Hepatocyte (in vitro differentiated cells): ENCODE measurements at regions not wholly inside any gene's neighbourhood (a gene's known extent, or its start where the extent isn't known, plus 50 kb on each side); places are given as distances from the start of the nearest gene placed in this dataset.

Experiments
- EZH2 ChIP-seq: fragments of 200-600 bp; sonication (generic); IDR thresholded peaks from 2 replicates; pipeline ENCODE4 v1.6.1; 2016; ENCODE audit warnings: antibody characterized with exemption, mild to moderate bottlenecking, borderline replicate concordance
- TF ChIP-seq, protein P1 (sequence below): fragments of 200-600 bp; sonication (generic); IDR thresholded peaks from 2 replicates; pipeline ENCODE4 v1.5.1; 2016; ENCODE audit warnings: antibody characterized with exemption, mild to moderate bottlenecking; ENCODE audit not compliant: poor library complexity

DNA sequence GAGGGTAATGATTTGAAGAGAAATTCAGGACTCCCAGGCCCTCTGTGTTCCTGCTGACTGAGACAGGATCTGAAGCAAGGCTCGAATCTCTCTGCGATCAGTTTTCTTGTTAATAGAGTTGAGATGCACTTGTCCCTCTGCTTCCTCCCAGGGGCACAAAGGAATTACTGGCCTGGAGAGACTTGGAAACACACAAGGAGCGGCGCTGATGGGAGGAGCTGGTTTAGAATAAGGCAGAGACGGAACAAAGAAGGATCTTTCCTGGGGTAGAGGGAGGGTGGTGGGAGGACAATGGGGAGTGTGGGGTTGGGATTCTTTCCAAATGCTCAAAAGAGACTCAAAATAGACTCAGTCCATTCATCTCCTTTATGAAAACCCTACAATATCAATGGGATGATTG lies 719.1 kb downstream of the UQCRFS1 start:
- TF ChIP-seq, protein P1, sequence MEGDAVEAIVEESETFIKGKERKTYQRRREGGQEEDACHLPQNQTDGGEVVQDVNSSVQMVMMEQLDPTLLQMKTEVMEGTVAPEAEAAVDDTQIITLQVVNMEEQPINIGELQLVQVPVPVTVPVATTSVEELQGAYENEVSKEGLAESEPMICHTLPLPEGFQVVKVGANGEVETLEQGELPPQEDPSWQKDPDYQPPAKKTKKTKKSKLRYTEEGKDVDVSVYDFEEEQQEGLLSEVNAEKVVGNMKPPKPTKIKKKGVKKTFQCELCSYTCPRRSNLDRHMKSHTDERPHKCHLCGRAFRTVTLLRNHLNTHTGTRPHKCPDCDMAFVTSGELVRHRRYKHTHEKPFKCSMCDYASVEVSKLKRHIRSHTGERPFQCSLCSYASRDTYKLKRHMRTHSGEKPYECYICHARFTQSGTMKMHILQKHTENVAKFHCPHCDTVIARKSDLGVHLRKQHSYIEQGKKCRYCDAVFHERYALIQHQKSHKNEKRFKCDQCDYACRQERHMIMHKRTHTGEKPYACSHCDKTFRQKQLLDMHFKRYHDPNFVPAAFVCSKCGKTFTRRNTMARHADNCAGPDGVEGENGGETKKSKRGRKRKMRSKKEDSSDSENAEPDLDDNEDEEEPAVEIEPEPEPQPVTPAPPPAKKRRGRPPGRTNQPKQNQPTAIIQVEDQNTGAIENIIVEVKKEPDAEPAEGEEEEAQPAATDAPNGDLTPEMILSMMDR: no peak
- TF ChIP-seq EZH2: no peak
